Brain microvascular endothelial cell (primary cell): ENCODE measurements at regions not wholly inside any gene's neighbourhood (a gene's known extent, or its start where the extent isn't known, plus 50 kb on each side); places are given as distances from the start of the nearest gene placed in this dataset.

Experiments used
- DNase-seq: peaks from one replicate; pipeline ENCODE4 v3.0.0-alpha.2; 2020
- H3K27ac ChIP-seq: fragments of 250-450 bp; sonication (Bioruptor Pico); 2 replicates; pipeline ENCODE4 v1.5.1; 2020; ENCODE audit warnings: mild to moderate bottlenecking, moderate library complexity
- H3K27me3 ChIP-seq: fragments of 250-450 bp; sonication (Bioruptor Pico); replicated peaks from 2 replicates; pipeline ENCODE4 v1.5.1; 2020; ENCODE audit warnings: mild to moderate bottlenecking
- H3K36me3 ChIP-seq: fragments of 250-450 bp; sonication (Bioruptor Pico); replicated peaks from 2 replicates; pipeline ENCODE4 v1.5.1; 2020; ENCODE audit warnings: mild to moderate bottlenecking
- H3K4me3 ChIP-seq: 2 replicates; pipeline ENCODE4 v1.5.1; 2011; ENCODE audit warnings: low read depth, mild to moderate bottlenecking, control low read depth, low read length, moderate library complexity
- CTCF ChIP-seq: IDR thresholded peaks from 2 replicates; pipeline ENCODE4 v1.5.1; 2011; ENCODE audit warnings: low read depth, mild to moderate bottlenecking, moderate library complexity, low read length, control low read depth, inconsistent platforms; ENCODE audit errors: missing control alignments
- in situ Hi-C: cut with HindIII; loops from 2 replicates; pipeline ENCODE4 v1.10.0; 2017; ENCODE audit warnings: low sequenced_read_pairs, low pct_ligation_motif_present

- no peak overlapping the region for H3K27ac ChIP-seq
- H3K36me3 ChIP-seq: no peaks in the 10 kb centered on the region
- in situ Hi-C loops: no loop called here
- no peak overlapping the region for H3K4me3 ChIP-seq
- H3K27me3 ChIP-seq: no peaks in the 10 kb centered on the region
- no peak for DNase-seq
- no peak for TF ChIP-seq CTCF
These were observed 596.9 kb upstream of the WWC1 start for GRCh38 chr5:167694325-167695147.

GRCh38 chr5:167696558-167697314 is 594.7 kb upstream of the WWC1 start:
- Histone ChIP-seq H3K36me3 (no peaks in the 10 kb centered on the region), H3K27ac (no peak overlapping the region), H3K4me3 (no peak overlapping the region), H3K27me3 (no peaks in the 10 kb centered on the region)
- no peak for DNase-seq
- in situ Hi-C loops: no loop called here
- TF ChIP-seq CTCF: no peak

DNA sequence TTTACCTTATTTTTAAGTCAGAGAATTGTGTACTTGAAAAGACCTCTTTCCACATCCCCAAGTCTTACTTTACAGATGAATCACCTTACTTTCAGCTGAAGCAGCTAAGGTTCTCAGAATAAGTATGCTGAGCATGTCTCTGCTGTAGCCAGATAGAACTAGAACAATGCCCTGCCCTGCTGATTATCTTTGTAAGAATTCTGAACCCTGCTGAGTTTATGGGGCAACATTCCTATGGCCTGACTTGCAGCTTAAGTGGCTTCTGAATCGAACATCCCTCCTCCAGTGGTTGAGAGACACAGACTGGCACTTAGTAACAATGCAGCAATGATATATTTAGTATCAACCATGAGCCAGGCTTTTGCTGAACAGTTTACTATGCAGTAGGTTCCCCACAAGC is 592.0 kb upstream of the WWC1 start:
- Histone ChIP-seq H3K36me3 (no peaks in the 10 kb centered on the region), H3K4me3 (no peak overlapping the region), H3K27me3 (no peaks in the 10 kb centered on the region), H3K27ac (peak overlapping the region; percentile 98)
- in situ Hi-C loops: no loop called here
- peak; percentile 99 for DNase-seq
- no peak for TF ChIP-seq CTCF

DNA sequence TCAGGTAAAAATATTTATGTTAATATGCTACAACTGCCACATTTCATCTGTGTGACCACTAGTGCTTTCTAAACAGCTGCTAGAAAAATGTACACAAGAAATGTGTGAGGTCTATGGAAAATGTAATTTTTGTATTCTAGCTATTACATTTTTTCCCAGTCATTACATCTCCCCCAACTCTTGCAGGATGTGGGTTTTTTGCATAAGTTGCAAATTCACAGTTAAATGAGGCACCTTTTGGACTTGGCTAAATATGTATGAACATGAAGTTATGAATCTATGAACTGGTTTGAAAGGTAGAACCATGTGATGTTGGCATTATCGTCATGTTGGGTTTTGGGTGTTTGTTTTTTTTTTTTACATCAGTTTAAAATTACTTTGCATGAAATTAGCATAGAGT is 590.4 kb upstream of the WWC1 start:
- DNase-seq: no peak
- in situ Hi-C loops: no loop called here
- H3K27ac ChIP-seq: no peak overlapping the region

GRCh38 chr5:167702014-167702413 is 589.4 kb upstream of the WWC1 start:
- H3K27me3 ChIP-seq: no peaks in the 10 kb centered on the region
- H3K27ac ChIP-seq: no peak overlapping the region
- no peak overlapping the region for H3K4me3 ChIP-seq
- no peak for TF ChIP-seq CTCF
- in situ Hi-C loops: no loop called here
- no peak for DNase-seq
- H3K36me3 ChIP-seq: no peaks in the 10 kb centered on the region

More for the DNA sequence above, 590.4 kb upstream of the WWC1 start:
- TF ChIP-seq CTCF: no peak
- H3K27me3 ChIP-seq: no peaks in the 10 kb centered on the region
- no peak overlapping the region for H3K4me3 ChIP-seq
- no peaks in the 10 kb centered on the region for H3K36me3 ChIP-seq
